CD4-positive, alpha-beta T cell treated with Interleukin-4 for 1 hour (primary cell): ENCODE measurements at regions not wholly inside any gene's neighbourhood (a gene's known extent, or its start where the extent isn't known, plus 50 kb on each side); places are given as distances from the start of the nearest gene placed in this dataset.

Experiments
- DNase-seq, 2 donors: peaks; one replicate each; pipeline ENCODE4 v3.0.0-alpha.2; 2020 to 2022

DNA sequence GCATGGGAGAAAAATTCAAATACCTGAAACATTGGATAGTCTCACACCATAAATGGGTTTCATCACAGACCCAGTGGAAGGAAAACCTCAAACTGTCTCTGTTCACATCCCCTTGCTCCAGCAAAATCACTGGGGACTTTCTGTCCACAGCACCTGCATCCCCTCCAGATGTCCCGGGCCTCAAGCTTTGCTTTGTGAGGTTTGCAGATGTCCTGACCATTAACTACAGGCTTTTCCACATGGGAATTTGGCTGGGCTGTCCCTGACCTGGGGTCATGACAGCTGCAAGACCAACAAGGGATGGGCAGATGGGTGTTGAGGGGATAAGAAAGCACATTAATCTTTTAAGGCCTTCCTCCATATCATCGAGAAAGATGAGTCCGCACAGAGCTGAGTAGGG is 427.9 kb downstream of the TXNL1 start:
- DNase-seq: no peak

DNA sequence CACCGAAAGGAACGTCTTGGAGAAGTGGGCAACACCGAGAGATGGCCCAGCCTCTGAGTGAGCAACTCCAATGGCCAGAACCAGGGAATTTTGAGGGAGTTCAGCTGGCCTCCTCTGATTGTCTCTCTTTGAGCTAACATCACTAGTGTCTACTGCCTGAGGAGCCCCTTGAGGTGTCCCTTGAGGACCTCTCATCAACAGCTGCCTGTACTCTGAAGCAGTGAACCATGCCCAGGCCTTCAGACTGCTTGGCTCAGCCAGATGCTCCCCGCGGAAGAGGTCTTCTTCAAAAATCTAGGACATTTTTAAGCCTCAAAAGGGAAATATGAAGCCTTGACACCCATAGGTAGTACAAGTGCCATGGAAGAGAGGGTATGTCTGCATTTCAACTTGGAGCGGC is 430.4 kb downstream of the TXNL1 start:
- no peak for DNase-seq

DNA sequence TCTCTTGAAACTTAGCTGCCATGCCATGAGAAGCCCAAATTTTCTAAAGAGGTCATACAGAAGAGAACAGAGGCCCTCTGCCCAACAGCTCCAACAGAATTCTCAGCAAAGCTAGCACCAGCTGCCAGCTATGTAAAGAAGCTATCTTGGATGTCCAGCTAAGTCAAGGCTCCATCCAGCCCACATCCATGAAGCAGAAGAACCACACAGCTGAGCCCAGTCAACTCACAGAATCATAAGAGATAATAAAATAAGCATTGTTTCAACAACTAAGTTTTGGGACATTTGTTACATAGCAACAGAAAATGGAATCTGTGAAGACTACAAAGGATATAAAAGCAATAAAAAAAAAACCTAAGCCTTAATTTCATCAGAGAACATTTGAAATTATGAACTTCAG is 434.3 kb downstream of the TXNL1 start:
- DNase-seq: no peak

DNA sequence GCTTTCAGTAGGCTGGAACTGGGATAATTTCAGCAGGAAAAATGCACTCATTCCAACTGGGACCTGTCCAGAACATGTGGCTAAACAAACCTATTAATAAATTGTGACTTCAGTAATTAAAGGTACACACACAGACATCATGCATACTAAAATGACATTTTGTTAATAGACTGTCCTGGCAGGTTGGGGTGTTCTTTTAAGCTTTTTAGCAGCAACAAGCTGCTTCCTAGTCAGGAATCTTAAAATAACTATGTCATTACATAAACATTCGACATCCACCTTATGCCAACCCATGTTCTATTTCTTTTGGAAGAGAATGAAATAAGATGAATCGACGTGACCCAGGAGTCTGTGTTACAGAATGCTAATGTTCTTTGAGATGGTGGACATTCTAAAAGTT is 435.7 kb downstream of the TXNL1 start:
- no peak for DNase-seq

DNA sequence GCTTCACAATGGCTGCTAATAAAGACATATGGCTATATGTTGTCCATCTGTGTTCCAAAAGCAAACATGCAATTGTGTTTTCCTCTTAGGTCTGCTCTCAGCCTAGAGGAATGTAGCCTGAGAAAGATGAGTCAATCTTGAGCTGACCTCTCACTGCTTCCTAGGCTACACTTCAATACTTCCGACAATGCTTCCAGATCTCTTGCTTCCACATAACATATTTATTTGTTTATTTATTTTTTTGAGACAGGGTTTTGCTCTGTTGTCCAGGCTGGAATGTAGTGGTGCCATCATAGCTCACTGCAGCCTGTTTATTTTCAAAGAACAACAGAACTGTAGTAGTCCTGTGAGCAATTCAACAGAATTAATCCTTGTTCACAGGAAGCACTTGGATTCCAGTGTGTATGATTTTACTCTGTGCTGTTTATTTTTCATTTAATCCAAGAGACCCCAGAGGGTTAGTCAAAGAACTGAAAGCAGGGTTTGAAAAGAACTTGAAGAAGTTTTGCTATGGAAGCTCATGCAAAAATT is 437.9 kb downstream of the TXNL1 start:
- no peak for DNase-seq

DNA sequence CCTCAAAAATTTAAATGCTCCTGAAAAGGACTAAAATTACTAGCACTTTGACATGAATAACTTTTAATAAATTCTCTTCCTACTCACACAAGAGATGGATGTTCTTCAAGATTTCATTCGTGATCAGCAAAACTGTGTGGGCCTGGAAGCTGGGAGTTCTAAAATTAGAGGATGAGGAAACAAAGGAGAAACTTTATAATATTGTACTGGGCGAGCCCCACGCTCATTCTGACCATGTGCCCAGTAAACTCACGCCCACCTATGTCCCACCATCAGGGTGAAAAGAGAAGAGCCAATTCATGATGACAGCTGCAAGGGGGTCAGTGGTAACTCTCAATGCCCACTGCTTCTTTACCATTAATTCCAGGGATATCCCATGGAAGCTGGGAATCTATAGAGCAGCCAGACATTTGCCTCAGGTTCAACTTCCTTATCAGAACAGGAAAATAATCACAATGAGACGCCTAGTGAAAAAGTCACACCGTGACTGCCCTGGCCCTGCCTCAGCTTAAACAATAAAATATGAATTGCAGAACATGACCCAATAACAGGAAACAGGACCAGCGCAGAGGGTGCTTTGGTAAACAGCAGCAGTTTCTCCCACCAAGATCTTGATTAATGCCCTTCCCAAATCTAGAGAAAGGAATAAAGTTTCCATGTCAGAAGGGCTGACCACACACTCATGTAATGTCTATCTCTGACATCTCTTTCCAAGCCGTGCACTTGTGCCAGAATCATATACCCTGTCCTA is 438.6 kb downstream of the TXNL1 start:
- no peak for DNase-seq

DNA sequence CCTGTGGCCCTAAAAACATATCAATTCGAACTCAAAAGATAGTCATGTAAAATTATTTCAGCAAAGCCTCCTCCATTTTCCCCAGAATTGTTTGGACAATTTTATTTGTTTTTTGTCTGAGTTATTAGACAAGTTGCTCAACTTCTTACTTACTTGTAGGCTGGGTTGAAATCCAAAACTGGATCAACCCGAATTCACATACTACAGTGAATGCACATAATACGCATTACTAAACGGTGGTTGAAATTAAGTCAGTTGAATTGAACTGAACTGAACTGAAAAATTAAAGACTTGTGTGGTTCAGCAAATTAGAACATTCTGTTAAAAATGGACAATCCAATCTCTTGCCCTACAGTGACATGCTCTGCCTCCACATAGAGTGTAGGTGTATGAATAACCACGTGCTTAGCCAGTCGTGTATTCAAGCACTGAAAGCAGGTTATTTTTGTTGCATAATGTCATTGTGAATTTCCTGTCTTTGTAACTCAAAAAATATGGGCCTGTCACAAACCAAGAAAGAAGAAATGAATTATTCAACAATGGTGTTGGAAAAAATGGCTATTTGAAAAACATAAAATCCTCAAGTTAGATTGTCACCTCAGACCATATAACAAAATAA is 441.0 kb downstream of the TXNL1 start:
- DNase-seq: no peak

DNA sequence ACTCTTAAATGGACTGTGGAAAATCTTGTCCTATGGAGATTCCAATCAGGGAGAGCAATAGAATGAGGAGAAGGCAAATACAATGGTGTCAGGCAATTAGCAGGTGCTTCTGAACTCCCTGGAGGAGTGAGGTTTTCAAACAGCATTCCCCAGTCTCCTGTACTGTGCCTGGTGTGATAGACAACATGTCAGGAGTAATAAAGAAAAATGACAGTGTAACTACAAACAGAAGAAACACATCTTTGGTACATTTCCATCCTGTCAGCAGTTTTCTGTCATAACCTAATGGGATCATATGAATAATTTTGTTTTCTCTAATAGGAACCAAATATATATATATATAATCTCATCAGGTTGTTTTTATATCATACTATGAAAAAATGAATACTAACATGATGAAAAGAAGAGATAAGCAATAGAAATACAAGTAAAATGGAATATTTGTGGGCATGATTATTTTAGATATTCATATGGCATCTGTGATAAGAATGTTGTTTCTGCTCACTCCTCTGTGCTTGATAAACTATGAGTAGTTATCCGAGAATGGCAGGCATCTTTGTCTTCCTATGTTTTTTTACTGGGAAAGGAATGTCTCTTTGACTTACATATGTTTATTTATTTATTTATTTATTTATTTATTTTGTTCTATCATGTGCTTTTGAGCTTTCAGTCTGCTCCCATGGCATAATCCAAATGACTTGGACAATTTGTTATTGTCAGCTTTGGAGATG is 441.7 kb downstream of the TXNL1 start:
- no peak for DNase-seq

DNA sequence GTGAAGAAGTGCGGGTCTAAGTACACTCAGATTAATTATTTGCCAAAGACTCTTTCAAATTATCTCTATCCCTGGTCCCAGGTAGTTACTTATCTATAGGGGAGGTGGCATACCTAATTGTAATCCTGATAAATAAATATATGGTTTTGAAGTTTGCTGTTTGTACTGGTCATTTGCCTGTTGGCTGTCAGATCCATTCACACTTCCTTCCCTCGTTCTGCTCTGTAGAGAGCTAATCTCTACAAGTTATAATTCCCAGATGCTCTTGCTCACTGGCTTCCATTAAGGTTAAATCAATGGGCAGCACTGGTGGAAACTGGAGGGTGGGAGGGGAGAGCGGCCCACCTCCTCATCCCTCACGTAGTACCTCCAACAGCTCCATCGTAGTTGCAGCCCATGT is 447.1 kb downstream of the TXNL1 start:
- no peak for DNase-seq

DNA sequence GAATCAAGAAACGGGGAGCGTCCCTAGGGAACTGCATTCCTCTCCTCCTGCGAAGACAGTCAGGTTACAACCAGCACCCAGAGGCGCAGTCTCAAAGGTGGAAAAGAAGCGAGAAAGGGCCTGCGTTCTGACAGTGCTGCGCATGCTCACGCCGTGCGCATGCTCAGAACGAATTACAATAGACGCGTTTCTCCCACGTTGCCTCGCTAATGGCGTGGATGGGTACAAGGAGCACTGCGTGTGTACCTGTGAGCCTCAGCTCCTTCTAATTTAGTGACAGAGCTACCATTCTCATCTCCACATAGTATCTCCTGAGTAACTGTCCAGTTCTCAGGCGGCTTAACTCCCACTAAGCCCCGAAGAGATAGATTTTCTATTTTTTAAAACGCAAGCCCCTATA is 448.8 kb downstream of the TXNL1 start:
- DNase-seq: no peak

DNA sequence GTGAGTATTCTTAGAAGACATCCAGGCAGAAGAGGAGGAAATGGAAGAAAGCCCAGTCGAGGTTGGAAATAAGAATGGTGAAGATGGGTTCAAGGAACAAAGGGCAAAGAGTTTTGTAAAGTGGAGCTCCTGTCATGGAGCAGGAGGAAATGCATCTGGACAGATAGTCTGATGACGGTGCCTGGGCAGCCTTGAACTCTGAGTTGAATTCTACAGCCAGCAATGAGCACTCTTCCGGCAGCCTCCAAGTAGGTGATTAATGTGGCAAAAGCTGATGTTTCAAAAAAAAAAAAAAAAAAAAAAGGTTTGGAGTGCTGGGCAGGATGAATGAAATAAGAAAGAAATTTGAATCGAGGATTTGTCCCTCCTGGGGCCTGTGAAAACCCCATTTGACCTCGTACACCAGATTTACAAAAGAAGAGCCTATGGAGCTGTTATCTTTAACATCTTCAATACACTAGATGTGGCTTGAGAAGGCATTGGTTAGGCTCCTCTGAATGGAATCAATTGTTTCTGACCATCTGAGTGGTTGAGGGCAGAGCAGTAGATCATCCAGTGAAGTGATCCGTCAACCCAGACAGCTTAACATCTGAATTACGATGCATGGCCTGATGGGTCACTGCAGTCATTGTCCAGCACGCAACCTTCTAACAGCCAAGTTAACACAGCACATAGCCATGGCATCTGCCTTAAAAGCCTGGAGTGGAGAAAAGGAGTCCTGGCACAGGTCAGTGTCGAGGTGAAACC is 449.7 kb downstream of the TXNL1 start:
- no peak for DNase-seq

DNA sequence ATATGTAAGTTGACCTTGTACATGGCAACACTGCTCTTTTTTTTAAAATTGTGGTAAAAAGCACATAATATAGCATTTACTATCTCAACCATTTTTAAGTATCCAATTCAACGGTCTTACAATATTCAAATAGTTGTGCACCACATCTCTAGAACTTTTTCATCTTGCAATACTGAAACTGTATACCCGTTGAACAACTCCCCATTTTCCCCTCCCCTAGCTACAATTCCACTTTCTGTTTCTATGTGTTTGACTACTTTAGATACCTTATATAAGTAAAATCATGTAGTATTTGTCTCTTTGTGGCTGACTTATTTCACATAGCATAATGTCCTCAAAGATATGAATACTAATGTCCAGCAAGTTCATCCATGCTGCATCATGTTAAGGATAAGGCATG is 452.1 kb downstream of the TXNL1 start:
- DNase-seq: no peak

DNA sequence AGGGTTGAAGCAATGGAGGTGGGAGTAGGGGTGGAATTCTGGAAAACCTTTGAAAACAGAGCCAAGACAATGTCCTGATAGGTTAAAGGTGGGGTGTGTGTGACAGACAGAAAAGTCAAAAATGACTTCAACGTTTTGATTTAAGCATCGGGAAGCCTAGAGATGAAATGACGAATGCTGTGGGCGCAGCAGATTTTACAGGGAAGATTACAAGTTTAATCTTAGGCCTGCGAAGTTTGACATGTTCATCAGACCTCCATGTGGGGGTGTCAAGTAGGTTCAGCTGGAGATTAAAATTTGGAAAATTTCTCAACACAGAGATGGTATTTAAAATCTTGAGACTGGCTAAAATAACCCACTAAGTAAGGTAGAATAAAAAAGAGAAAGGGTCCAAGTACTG is 453.3 kb downstream of the TXNL1 start:
- DNase-seq: no peak

DNA sequence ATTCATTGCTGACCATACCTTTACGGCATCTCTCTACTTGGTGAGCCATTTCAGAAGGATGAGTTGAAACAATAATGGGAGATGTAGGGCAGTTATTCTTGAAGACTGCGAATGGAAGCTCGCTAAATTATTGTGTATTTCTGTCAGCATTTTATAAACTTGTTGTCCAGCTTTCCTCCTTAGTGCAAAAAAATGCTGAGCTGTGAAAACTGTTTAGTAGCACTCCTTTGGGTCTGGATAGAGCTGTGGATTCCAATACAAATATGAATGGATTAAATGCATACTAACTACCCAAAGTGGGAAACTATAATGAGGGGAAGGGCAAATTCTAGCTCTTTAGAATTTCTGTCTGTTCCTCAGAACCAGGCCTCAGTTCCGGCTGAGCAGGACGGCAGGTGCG is 461.6 kb downstream of the TXNL1 start:
- DNase-seq: no peak

DNA sequence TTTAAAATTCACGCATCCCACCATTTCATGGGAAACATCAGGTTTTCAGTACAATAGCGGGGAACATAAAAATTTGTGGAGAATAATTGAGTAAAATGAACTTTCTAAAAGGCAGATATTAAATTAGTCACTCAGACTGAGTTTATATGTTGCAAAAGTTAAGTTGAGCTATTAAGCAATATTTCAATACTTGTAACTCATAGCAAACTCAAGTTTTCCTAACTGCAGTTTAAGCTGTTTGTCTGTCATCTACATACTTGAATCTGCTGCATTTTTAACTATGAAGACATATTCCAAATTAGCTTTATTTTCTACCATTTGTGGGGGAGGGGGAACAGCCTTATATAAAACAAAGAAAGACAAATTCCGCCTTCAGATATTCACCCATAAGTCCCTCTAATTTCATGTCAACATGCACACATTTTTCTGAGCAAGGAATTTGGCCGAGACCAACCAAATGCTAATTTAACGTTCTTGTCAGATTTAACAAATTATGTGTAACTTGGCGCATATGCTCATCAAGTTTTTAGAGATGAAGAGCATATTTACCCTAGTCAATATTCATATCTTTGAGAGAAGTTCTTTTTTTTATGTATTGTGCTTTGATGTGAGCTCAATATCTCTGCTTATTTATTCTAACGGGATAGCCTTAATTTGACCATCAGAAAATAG is 462.9 kb downstream of the TXNL1 start:
- no peak for DNase-seq

DNA sequence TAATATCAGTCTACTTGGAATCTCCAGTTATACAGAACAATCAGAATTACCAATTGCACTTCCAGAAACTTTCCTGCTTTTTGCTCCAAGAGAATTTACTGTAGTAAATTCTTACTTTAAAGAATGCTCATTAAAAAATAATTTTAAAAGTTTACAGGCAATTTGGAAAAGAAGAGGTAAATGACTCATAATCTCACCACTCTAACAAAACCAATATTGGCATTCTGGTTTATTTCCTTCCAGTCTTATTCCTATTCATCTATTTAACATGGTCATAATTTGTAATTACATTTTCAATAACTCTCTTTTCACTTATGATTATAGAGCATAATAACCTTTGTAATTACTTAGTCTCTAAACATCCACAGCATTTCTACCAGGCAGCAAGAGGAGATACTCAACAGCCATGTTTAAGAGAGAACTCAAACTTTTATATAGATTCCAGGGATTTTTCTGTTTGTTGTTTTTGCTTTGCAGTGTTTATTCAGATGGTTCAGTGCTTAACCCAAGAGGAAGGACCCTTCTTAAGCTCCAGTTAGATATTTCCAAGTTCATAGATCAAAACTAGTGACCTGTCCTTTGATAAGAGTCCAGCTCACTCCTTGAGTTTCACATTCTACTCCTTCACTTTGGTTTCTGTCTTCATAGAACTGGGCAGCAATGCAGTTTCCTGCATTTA is 464.7 kb downstream of the TXNL1 start:
- no peak for DNase-seq

DNA sequence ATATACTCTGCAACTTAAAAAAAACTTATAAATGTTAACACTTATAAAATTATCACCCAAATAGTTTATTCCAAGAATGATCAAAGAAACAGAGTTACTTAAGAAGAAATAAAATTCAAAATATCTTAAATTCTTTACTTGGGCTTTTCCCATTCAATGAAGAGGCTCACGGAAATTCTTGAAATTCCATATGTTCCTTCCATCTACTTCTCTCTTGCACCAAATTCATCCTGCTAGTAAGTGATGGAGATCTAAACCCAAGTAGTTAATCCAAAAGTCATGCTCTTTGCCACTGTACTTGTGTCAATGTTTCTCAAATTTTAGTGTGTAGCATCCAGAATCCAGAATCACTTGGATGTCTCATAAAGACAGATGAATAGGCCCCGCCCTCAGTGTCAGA is 465.9 kb downstream of the TXNL1 start:
- DNase-seq: no peak

DNA sequence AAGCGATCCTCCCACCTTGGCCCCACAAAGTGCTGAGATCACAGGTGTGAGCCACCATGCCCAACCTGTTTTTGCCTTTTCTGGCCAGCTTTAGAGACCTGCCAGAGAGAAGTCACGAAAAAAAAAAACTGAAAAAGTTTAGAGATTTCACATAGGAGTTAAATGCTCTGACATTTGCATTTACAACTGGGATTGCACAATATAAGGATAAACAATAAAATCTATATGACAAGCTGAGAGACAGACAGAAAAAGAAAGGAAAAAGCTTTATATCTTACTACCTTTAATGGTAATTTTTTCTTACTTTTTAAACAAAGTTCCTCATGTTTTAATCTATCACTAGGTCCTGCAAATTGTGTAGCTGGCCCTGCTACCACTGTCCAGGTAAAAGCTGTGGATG is 466.5 kb downstream of the TXNL1 start:
- DNase-seq: no peak

DNA sequence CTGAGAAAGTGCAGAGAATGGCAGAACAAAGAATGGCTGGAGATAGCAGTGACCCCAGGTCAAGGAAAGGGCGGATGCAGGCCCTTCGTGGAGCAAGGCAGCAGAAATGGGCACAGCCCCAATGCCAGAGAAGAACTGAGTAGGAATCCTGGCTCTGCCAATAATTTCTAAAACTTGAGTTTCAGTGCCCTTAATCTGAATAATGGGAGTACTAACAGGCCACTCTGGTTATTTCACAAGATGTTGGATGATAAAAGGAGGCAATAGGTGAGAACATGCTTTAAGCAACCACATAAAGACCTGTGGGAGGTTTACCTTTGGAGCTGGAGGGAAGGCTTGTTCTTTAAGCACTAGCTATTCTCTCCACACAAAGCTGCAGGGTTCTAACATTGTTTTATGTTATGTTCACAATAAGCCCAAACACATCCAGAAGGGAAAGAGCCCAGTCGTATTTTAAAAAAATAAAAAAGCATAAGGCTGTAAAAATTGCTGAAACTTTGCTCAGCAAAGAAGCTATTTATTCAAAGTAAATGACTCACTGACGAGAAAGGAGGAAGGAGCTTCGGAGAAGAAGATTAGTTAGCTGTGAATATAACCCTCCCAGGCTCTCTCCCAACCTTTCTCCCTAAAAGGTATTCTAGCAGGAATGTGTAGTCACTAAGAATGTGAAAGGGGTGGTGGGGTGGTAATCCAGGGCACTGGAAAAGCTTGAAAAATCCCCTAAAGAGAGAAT is 470.2 kb downstream of the TXNL1 start:
- no peak for DNase-seq

DNA sequence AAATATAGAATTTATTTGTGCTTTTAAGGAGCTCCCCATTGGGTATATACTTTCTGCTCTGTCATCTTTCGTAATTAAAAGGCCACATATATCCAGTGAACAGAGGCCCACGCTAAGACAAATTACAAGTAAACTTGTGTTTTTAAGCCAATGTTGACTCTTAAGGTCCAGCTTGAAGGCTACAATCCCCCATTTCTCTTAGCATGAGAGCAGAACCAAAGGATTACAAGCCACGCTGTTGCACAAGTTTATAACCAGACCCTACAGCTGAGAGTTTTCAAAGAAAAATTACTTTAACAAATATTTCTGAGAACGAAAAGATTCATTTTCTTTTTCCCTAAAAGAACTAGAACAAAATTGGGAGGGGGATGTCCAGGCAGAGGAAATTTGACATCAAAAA is 471.0 kb downstream of the TXNL1 start:
- no peak for DNase-seq

DNA sequence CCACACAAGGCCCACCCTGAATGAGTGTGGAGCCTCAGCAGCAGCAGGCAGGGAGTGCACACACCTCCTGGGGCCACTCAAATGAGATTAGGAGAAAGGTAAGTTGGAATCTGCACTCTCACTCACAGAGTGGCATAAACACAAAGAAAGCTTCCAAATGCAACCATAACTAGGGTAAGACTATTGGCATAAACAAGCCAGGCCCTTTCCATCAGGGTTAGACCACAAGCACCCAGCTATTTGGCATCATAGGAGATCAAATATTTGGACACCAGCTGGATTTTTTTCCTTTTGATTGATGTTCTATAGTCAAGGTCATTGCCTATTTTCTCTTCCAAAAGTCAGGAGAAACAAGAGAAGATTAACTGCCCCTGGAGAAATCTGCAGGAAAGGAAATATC is 471.5 kb downstream of the TXNL1 start:
- no peak for DNase-seq
